GM19240 (cell line): ENCODE measurements at regions not wholly inside any gene's neighbourhood (a gene's known extent, or its start where the extent isn't known, plus 50 kb on each side); places are given as distances from the start of the nearest gene placed in this dataset.
"Not testable (repeated sequence)": the region's sequence is repeated elsewhere in the genome, so short reads cannot be mapped to it uniquely, and the experiment has no call there.

ENCODE experiments used
- DNase-seq: peaks from one replicate; pipeline ENCODE4 v3.0.0; 2011; ENCODE audit warnings: low spot score; ENCODE audit not compliant: insufficient read length

GRCh38 chr1:80582980-80583379 is 1217.8 kb upstream of the ADGRL2 start:
- DNase-seq: no peak

GRCh38 chr1:80579055-80579454 is 1221.7 kb upstream of the ADGRL2 start:
- DNase-seq: no peak

DNA sequence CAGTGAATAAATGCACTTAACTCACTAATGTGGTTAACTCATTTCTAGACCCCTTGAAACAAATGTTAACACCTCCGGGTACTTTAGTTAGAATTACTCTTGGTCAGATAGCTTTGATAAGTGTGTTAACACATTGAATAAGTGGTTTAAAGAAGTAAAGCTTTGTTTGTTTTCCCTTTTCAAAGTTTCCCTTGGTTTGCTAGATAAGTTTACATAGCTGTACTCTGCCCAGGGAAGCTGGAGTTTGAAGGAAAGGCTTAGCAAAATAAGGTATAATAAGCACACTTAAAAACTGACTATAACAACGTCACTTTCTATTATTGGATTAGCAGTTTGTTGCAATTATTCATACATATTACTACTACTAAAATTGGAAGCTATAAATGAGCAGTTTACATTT is 1233.9 kb upstream of the ADGRL2 start:
- no peak for DNase-seq

GRCh38 chr1:80566123-80566522 is 1234.6 kb upstream of the ADGRL2 start:
- DNase-seq: no peak

DNA sequence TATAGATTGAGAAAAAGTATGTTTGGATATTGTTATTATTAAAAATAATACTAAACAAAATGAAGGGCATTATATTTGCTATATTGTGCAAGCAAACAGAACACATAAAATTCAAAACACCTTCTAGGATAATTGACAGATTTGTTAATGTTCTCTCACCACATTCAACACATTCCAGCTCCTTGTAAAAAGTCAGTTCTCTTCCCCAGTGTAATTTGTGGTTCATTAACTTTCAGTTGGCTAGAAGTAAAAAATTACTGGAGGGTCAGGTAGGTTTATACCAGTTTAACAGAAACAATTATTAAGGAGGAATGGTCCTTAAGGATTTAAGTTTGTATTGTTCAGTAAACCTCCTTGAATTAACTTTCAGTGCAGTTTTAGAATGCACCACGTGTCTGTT is 1235.3 kb upstream of the ADGRL2 start:
- no peak for DNase-seq

DNA sequence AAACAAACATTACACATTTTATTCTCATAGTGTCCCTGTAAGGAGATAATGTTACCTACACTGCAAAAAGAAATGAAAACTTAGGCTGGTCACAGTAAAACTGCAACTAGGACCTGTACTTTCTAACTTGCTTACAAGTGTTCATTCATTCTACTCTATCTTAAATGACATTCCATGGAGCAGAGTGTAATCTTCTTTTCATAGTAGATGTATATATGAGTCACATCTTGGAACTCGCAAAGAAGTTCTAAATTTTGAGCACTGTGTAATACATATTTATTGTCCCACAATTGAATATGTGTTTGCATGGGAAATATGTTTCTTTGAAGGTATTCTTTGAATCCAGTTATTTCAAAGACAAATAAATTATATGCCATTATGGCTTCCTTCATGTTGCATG is 1258.5 kb upstream of the ADGRL2 start:
- DNase-seq: no peak

DNA sequence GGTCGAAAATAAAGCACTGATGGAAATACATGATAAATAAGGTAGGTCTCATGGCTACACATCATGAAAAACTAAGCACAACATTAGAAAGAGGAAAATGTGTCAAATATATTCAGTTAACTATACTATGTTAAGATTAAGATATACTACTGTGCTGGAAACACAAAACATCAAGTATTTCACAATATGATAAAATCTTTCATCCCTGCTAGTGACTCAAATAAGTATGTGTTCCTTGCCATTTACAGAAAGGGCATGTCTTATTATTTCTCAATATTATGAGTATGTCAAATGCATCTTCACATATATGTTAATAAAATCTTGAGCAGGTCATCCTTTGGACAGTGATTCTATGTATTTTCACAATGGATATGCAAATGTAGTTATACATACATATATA is 1260.1 kb upstream of the ADGRL2 start:
- no peak for DNase-seq

GRCh38 chr1:80540149-80540548 is 1260.6 kb upstream of the ADGRL2 start:
- no peak for DNase-seq

DNA sequence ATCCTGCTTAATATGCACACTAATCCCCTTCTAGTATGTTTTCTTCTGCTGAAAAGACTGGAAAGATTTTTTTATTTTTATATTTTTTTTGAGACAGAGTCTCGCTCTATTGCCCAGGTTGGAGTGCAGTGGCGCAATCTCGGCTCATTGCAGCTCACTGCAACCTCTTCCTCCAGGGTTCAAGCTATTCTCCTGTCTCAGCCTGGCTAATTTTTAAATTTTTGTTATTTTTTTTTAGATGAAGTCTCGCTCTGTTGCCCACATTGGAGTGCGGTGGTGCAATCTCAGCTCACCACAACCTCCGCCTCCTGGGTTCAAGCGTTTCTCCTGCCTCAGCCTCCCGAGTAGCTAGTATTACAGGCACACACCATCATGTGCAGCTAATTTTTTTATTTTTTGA is 1261.4 kb upstream of the ADGRL2 start:
- DNase-seq: not testable (repeated sequence)

DNA sequence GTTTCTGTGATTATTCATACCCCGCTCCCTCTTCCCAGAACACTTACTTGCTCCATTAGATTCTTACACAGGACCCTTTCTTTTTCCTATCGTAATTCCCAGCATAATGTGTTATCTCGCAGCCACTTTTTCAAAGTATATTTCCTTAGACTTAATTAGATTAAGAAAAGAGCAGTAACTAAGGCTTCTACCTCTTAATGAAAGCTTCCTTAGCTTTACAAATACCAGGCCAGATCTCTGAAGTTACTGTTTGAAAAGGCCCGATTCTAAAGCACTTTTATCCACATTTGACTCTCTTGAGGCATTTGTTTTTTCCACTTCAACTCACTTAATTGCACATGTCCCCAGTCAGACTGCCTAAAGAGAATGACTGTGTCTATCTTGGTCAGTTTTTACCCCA is 1264.3 kb upstream of the ADGRL2 start:
- no peak for DNase-seq

DNA sequence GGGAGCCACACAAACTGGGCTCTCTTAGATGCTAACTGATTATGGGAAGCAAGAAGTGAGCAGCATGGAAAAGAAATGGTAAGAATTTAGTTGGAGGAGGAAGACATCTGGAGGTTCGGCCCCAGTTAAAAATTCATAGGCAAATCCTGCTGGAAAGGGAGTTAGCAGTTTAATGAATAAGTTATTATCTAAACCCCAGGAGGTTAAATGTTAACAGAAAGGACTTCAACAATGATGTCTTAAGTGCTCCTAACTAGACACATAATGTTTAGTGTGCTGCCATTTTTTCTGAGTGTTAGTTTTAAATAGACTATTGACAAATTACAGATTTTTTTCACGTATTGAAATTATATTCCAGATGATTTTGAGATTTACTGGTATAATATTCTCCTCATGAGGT is 1265.3 kb upstream of the ADGRL2 start:
- no peak for DNase-seq

- no peak for DNase-seq
Observed at GRCh38 chr1:80534606-80535360, 1266.0 kb upstream of the ADGRL2 start.

DNA sequence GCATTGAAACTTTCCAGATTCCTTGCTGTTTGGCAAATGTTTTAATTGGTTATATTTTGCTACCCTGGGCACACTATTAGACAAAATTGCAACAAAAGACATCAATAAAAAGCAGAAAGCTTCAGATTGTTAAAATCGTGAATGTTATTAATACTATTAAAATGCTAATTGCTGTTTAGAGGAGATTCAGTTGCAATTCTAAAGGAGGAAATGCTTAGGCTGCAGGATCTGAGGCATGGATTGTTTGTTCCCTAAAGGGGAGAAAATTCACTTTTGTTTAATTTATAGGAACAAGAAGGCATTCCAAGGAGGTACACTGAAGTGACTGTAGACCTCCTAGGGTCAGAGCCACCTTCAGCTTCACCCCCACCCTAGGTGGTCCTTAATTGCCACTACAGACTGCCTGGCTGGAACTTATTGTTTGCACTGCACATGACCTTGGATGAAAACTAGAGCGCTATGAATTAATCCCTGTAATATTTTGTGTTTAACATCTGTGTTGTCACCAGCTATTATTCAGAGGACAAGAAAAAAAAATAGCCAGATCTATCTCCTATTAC is 1266.9 kb upstream of the ADGRL2 start:
- no peak for DNase-seq

DNA sequence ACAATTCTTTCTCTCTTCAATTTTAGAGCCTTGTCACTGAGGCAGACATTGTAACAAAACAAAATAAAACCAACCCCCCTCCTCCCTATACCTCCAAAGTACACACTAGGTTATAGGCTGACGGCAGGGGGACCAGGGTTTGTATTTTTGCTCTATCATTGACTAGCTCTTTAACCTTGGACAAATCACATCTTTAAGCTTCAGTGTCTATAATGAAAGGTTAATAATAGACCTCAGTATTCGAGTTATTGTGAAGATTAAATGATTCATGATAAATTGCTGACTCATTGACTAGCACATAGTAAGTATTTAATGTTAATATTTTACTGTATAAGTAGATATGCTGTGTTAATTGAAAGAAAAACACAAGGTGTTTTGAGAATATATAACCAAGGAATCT is 1267.6 kb upstream of the ADGRL2 start:
- no peak for DNase-seq

DNA sequence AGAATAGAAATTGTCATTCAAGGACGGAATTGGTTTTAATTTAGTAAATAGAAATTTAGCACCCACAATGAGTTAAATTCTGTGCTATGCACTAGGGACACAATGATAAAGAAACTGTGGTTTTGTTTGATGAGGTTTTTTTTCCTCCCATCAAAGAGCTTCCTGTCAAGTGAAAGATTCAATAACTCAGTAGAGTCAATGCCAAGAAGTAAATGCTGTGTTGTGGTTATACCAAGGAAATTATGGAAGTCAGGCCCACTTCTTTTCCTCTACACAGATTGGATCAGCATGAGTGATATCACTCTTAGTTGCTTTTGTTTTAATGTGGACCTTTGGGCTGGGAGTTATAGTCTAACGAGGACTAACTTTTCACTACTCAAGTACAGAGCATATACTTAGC is 1269.6 kb upstream of the ADGRL2 start:
- no peak for DNase-seq

- DNase-seq: no peak
Observed at GRCh38 chr1:80529546-80529945, 1271.2 kb upstream of the ADGRL2 start.

DNA sequence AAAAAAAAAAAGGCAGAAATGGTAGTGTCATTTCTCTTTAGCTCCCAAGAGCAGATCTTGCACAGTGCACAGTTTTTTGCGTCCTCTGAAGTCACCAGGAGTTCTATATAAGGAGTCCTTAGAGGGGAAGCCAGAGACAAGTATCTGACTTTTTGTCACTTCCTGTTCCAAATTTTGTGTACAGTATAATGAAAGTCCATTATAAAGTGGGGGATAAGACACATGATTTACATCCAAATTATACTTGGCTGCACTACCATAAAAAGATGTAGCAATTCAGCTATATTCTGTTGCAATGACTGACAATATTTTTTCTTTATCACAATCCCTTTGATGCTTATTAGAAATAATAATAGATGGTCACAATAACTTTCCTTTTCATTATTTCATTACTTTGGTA is 1276.9 kb upstream of the ADGRL2 start:
- DNase-seq: no peak

GRCh38 chr1:80523071-80523470 is 1277.7 kb upstream of the ADGRL2 start:
- not testable (repeated sequence) for DNase-seq

DNA sequence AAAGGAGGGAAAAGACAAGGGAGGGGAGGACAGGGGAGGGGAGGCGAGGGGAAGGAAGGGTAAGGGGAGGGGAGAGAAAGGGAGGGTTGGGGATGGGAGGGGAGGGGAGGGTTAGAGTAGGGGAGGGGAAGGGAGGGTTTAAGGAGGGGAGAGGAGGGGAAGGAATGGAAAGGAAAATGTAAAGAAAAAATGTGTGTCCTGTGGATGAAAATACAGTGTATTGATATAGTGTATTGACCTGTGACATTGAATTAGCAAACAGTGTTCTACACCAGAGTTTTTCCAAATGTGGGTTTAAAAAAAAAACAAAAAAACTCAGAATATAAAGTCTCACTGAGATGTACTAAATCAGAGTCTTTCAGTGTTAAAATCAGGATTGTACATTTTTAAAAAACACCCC is 1279.8 kb upstream of the ADGRL2 start:
- no peak for DNase-seq

- DNase-seq: no peak
Observed at GRCh38 chr1:80517062-80517461, 1283.7 kb upstream of the ADGRL2 start.

DNA sequence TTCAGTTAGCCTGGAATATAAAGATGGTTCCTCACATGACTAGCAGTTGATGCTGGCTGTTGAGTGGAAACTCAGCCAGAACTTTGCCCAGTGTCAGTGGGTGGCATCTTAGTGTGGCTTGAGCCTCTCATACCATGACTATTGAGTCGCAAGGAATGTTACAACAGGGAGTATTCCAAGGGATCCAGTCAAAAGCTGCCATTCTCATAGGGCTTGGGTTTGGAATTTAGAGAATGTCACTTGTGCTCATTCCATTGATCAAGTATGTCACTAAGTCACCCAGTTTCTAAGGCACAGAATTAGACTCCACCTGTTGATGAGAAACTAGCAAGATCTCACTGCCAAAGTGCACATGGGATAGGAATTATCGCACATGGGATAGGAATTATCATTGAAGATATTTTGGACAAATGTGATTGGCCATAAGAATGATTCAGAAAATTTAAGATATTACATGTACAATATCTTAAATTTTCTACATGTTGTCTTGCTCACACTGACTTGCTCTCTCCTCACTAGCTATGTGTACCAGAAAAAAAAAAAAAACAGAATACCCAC is 1290.7 kb upstream of the ADGRL2 start:
- DNase-seq: no peak

- no peak for DNase-seq
Observed at GRCh38 chr1:80506216-80506615, 1294.5 kb upstream of the ADGRL2 start.

- DNase-seq: no peak
Observed at GRCh38 chr1:80498673-80499072, 1302.1 kb upstream of the ADGRL2 start.
